NCI-H524 (cell line): ENCODE measurements at regions not wholly inside any gene's neighbourhood (a gene's known extent, or its start where the extent isn't known, plus 50 kb on each side); places are given as distances from the start of the nearest gene placed in this dataset.

Experiments used
- DNase-seq, 2 experiments: peaks; one replicate each; lab custom pipeline; 2025; lab: John Stamatoyannopoulos, UW

DNA sequence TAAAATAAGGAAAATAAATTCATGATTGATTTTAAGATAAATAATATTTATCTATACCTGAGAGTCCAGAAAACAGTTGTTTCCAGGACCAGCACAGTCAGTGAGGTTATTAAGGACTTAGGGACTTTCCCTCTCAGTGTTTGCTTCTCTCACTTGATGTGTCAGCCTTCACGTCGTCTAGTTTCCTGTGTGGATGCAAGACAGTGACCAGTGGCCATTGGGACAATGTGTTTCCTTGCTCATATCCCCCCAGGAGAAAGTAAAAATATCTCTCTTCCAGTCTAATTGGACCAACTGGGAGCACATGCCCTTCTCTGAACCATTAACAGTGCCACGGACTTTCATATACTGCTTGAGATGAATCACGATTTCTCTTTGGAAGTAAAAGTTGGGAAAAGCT lies 157.8 kb upstream of the CTNNB1 start:
- no peak for DNase-seq

DNA sequence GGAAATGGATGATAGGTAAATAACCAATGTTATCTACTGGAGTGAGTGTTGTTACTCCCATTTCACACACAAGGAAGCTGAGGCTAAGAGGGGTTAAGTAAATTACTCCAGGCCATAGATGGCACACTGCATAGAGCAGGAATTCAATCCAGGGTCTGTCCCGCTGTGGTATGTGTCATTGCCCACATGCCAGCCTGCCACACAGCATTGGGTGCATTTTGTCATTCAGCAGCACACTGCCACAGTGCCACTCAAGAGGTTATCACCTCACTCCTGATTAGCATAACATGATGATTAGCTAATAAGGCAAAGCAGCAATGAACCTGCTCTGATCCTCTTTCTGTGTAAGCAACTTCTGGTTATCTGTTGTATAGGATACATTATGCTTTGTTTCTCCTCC lies 157.4 kb upstream of the CTNNB1 start:
- no peak for DNase-seq

DNA sequence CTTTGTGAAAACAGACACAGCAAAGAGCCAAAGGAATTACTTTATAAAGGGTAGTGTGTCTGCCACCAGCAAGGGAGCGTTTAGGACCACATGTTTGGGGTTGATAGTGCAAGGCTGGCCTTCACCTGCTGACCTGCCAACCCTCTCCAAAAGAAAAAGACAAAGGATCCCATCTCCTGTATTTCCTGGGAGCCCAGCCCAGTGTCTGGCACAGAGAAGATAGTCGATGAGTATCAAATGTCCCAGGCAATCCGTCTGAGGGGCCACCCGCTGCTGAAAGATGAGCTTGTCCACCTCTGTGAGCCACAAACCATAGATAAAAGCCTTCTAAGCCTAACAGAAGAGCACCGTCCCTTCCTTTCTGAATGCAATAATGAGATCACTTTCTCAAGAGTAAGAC lies 154.8 kb upstream of the CTNNB1 start:
- no peak for DNase-seq

DNA sequence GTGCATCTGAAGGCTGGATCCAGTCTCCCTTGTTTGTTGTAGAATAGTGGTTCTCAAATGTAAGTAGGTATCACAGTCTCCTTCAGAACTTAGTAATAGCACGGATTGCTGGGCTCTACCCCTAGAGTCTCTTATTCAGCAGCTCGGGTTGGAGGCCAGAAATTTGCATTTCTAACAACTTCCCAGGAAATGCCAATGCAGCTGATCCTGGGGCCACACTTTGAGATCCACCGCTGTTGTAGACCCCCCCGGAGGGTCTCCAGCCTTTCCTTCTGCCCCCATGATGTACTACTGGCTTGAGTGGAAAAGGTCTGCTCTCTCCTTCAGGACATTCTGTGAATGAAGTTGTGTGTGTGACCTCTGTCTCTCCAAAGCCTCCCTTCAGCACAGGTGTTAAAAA lies 153.8 kb upstream of the CTNNB1 start:
- DNase-seq: no peak

DNA sequence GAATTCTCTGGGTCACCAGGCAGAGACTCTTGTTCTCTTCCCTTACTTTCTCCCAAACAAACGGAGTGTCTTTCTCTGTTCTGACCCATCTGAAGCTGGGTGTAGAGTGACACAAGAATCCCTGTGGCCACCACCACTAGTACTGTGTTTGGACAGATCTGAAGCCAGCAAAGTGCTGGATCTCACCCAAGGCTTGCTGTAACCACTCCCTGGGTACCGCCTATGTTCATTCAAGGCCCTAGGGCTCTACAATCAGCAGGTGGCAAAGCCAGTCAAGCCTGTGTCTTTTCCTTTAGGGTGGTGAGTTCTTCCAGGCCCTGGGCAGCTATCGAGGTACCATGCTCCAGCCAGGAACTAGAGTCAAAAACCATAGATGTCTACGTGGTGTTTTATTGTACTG lies 149.2 kb upstream of the CTNNB1 start:
- no peak for DNase-seq

DNA sequence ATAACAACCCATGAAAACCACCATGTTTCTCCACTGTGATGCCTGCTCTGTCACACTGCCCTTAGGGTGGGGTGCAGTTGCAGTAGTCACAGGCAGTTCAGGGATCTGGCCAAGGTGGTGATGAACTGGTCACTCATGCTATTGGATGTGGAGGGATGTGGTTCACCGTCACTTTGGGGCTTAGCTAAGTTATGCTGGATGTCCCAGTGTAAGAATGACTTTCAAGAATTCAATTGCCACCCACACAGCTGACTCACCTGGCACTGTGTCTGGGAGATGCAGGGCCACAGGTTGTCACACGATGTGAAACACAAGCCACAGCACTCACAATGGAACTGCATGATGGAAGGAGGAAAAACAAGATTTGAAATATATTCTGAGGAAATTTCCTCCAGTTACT lies 146.1 kb upstream of the CTNNB1 start:
- no peak for DNase-seq

DNA sequence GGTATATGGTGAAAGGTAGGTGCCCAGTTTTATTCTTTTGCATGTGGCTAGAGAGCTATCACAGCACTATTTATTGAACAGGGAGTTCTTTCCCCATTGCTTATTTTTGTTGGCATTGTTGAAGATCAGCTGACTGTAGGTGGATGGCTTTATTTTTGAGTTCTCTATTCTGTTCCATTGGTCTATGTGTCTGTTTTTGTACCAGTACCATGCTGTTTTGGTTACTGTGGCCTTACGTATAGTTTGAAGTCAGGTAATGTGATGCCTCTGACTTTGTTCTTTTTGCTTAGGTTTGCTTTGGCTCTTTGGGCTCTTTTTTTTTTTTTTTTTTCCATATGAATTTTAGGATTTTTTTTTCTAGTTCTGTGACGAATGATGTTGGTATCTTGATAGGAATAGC lies 139.2 kb upstream of the CTNNB1 start:
- DNase-seq: no peak

DNA sequence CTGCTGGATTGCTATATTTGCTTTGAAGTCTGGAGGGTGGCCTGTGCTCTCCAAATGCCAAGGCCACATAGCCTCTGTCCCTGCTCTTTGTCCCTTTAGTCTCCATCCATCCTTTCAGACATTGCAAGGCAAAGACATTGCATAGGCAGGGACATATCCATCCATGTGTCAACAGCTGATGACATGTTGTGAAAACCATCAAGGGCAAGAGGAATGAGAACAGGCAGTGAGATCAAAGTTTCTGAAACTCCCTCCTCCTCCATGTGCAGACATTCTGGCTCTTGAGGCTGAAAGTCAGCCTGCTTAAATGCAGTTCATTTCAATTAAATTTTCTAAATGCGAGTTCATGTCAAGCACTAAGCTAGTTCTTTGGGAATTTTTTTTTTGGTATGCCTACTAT lies 135.2 kb upstream of the CTNNB1 start:
- DNase-seq: no peak

DNA sequence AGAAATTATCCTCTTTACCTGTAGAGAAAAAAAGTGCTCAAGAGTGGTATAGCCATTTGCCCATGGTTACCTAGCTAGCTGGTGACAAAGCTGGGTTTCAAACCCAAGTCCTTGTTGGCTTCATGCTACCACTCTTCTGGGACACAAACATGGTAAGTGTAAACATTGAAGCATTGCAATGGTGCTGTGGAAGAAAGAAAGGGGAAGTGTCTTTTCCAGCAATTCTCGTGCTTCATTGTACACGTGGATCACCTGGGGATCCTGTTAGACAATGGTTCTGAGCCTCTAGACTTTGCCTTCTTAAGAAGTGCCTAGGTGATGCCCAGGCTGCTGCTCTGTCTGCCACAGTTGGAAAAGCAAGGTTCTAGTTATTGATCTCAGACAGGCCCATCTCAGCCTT lies 134.8 kb upstream of the CTNNB1 start:
- no peak for DNase-seq

DNA sequence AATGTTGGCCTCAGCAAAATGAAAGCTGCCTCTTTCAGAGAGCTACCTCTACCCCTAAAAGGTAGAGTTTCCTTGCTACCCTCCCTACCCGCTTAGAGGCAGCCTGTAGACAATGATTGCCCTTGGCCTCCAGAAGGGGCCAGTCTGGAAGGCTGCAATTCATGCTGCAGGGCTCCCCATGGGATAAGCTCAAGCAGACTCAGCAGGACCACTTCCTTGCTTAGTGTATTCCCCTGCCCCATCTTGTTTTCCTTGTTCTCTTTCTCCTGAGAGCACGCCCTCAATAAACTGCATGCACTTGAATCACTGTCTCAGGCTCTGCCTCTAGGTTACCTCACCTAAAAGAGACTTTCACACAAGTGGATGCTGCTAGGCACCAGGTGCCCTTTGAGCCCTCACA lies 134.0 kb upstream of the CTNNB1 start:
- DNase-seq: no peak

DNA sequence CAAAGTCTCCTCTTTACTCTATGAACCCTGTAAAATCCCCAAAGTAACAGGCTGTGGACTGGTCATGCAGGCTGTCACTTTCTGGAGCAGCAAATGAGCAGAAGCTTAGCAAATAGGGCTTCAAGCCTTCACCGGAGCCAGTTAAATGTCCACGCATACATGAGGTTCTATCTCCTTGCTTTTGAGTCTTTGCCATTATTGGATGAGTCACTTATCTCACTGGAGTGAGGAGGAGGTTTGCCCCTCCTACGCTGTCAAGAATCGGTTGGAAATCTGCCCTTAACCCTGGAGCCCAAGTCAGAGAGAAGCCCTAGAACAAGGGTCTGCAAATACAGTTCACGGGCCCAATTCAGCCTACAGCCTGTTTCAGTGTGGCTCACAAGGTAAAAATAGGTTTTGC lies 126.1 kb upstream of the CTNNB1 start:
- no peak for DNase-seq

DNA sequence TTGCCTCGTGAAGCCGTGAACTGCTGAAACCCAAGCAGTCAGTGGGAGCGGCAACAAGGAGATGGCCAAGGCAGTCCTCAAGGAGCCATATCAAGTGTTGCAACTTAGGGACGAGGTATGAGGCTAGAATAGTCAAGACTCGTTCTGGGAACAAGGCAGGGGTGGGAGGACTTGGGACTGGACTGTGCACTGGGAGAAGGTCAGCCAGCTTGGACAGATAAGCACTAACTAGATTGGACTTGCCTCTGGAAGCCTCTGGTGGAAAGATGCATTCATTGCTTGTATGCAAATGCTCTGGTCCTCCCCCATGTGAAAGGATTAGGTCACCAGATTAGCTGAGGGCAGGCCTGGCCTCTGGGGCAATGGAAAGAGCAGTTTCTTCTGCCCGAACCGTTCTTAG lies 123.3 kb upstream of the CTNNB1 start:
- no peak for DNase-seq

DNA sequence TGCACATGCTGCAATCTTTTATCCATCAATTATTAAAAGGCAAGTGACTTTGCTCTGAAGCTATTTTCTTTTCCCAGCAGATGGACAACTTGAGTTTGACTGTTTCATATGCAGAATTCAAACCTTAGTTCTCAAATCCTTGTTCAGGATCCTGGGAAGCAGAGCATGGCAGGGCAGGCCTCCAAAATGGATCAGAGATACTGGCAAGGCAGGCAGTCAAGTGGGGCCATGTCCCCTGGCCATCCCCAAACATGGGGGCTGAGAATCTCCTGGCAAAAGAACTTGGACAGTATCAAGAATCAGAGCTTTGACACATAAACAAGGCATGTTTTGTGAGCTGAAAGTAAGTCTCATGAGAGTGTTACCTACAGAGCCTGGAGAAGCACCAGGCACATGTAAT lies 122.9 kb upstream of the CTNNB1 start:
- no peak for DNase-seq

DNA sequence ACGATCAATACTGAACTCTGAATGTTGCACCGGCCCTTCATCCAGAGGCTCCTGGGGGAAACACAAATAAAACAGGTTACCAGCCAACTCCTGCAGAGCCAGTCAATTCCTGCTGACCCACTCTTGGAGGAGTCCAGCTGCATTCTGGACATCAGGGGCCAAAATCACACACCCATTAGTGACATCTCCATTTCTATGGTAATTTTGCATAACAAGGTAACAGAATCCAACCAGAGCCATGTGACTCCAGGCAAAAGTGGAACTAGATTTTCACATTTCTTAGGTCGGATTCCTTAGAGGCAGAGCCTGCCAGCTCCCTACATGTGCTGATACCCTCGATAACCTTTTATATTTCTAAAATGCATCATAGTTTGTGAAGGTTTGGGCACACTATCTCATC lies 119.2 kb upstream of the CTNNB1 start:
- DNase-seq: no peak

DNA sequence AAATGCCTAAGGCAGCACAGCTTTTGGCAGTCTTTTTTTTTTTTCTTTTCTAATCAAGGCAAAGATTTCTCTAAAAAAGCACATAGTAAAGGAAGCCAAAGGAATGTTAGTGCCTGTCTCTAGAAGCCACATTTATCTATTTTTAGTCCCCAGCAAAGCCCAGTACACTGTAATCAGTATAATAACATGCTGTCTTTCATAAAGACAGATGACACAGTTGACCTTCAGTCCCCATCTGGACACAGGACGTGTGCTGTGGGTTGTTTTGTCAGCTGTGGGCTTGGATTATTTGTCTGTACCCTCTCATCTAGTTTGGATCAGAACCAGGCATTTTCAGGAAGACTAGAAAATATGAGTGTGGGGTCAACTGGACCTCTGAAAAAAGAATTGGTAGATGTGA lies 110.4 kb upstream of the CTNNB1 start:
- DNase-seq: no peak

DNA sequence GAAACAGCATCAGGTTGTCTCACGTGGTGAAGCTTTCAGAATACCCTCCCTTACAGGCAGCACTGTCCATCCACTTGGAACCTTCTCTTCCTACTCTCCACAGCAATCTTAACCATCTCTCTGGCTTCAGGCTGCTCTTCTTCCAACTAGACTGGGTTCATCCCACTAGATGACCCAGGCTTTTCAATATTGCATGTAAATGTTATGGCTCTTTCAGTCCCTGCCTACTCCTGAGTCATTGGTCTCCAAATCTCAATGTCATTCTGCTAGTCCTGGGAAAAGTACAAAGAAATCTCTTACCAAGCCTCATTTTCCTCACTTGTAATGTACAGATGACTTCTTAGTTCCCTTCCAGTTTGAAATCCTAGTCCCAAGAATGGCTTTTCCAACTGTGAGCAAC lies 109.7 kb upstream of the CTNNB1 start:
- DNase-seq: no peak

DNA sequence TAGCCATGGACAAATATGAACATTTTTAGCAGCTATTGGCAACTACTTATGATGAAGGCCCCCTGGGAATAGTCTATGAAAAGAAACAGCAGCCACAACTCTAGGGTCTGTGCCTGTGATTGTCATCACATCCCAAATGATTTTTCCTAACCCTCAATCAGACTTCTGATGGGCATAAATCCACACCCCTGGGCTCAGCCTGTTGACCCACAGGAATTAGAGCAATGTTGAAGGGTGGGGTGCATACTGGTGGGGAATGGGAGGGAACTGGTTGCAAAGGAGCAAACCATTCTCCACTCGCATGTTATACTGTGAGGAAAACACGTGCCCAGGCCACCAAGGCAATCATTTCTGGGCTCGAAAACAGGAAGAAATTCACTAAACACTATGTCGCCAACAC lies 106.5 kb upstream of the CTNNB1 start:
- DNase-seq: no peak

DNA sequence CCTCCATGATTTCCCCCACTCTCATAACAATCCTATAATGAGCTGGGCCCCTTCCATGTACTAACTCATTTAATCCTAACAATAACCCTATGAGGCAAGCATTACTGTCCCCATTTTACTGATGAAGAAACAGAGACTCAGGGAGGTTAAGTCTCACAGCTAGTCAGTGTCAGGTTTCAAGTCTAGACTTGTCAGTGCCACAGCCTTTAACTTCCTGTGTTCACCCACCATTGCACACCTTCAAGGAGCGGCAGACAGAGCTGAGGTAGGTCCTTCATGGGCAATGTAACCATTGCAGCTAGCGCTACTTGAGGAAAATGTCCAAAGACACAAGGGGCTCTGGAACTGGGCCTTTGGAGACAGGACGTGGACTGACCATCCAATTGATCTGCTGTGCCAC lies 105.8 kb upstream of the CTNNB1 start:
- no peak for DNase-seq

DNA sequence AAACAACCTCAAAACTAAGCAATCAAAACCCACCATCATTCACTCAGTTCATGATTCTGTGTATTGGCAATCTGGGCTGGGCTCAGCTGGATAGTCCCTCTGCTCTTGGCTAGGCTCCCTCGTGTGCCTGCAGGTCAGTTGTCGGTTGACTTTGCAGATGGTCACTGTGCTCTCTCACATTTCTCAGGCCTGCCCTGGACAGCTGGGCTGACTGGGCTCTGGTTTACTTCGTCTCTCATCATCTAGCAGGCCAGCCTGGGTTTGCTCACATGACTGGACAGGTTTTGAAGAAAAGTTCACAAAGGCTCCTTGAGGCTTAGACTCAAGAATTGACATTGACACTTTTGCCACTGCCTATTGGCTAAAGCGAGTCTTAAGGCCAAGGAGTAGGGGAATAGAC lies 105.0 kb upstream of the CTNNB1 start:
- DNase-seq: no peak

DNA sequence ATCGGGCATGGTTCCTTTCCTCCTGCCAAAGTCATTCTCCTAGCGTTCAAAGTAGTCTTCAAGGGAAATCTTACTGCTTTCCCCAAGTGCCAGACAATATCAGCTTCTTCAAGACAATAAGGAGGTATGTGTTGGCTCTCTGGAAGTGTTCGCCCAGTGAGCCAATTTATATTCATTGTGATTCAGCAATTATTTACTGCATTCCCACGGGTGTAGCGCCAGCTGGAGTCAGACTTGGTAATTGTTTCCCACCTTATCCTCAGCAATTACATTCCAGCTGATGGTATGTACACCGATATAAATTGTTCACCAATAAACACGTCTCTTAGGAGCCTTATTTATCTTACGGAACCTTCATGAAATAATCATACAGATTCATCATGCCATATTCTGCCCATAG lies 103.6 kb upstream of the CTNNB1 start:
- no peak for DNase-seq

DNA sequence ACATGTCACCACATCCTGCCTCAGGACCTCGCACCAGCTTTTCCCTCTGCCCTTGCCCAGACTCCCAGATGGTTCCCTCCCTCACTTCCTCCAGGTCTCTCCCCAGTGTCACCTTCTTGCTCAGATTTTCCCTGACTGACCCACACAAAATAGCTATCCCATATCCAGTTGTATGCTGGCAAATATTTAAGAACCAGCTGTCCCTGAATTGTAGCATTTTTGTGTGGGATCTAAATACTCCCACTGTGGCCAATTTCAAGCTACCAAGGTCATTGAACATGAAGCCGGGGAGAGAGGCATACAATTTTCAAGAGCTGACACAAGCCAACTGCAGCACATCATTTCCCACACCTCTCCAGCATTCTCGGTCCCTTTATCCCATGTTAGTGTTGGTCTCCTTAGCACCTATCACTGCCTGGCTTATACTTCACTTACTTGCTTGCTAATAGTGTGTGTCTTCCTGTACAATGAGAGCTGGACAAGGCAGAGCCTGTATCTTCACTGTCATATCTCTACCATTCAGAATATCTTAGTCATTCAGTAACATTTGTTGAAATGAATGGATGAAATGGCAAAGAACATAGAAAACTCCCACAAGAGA lies 101.3 kb upstream of the CTNNB1 start:
- no peak for DNase-seq

DNA sequence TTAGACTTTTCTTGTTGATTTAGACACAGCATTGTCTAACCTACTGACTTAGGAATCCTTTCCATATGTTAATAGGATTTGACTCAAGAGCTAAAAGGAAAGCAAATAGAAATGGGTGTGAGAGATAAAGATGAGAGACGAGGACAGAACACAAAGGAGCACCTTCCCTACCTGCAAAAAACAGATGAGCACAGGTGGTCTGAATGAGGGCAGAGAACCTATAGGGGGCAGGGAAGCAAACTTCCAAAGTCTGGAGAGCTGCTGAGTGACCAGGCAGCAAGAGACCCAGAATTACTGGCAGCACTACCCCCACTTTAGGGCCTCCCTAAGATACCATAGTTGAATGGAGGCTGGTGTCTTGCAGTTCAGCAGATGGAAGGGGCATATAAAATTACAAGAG lies 98.1 kb upstream of the CTNNB1 start:
- DNase-seq: no peak

DNA sequence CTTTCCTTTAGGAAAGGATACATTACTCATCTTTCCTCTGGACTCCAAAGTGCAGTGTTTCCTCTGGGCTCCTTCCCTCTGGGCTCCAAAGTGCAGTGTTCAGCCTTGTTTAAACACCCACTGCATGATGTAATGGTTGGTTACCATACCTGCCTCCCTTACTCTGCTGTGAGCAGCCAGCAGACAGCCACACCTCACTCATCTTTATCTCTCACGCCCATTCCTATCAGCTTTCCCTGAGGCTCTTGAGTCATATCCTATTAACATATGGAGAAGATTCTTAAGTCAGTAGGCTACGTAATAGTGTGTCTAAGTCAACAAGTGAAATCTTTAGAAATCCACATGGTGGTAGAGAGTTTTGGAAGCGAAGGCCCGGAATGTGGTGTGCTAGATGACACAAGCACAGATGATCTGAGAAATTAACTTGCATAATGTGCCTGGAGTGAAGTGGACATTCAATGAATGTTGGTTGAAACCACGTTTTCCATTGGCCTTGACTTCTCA lies 97.2 kb upstream of the CTNNB1 start:
- no peak for DNase-seq

DNA sequence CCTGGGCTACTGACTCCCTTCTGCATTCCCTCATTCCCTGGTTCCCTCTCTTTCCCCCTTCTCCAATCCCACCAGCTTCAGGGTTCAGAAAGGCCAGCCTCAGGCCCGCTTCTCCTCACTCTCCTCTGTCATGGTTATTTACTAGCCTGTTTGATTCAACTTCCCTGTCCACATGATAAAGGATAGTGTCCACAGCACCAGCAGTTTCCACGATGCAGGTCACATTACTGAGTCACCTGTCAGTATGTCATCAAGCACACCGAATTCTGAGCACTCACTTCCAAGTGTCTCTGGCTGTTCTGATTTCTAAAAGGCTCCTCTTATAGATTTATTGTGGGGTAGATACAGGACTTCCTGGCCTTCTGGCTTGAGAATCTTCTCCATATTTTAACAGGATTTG lies 96.6 kb upstream of the CTNNB1 start:
- DNase-seq: no peak

DNA sequence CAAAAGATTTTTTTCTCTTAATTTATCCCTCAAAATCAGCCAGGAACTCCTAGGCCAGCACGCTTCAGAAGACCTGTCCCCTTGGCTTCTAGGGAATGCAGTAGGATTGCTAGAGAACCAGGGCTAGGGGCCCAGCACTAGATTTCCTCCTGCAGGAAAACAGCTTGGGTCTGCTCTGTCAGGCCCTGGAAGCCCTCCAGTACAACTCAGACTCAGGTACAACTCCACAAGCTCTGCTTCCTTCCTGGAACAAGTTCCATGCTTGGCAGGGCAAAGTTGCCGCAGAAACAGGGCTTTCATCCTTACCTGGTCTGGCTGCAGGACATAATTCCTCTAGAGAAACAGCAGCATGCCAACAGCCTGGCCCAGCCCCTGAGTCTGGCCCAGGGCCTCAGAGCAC lies 96.1 kb upstream of the CTNNB1 start:
- no peak for DNase-seq
